Omental fat pad (tissue), 3 donors: ENCODE measurements at regions not wholly inside any gene's neighbourhood (a gene's known extent, or its start where the extent isn't known, plus 50 kb on each side); places are given as distances from the start of the nearest gene placed in this dataset.
A peak's percentile ranks its signal among the peaks of the same experiment; 100 is the strongest.
"Not testable (repeated sequence)": the region's sequence is repeated elsewhere in the genome, so short reads cannot be mapped to it uniquely, and the experiment has no call there.

Source experiments
- ATAC-seq: fragments of 150-250 bp; one replicate; pipeline ENCODE4 v1.9.1; 2016; ENCODE audit warnings: mild to moderate bottlenecking, moderate library complexity; ENCODE audit not compliant: low FRiP score
- DNase-seq: peaks from one replicate; pipeline ENCODE4 v3.0.0-alpha.2; 2019; ENCODE audit warnings: low spot score
- CTCF ChIP-seq, 3 donors: fragments of 450-650 bp; IDR thresholded peaks; one replicate each; pipeline ENCODE4 v1.5.1; 2016 to 2017; ENCODE audit warnings: antibody characterized with exemption in 3 of 3, mild to moderate bottlenecking in 3 of 3, moderate library complexity in 2 of 3

- TF ChIP-seq CTCF (IDR thresholded peaks at IDR 0.05) = no peak
- DNase-seq (no peak), ATAC-seq (no peak)
Observed at GRCh38 chr18:45342166-45342565, 273.1 kb upstream of the SLC14A2 start.

- ATAC-seq (no peak), DNase-seq (no peak)
- TF ChIP-seq CTCF (IDR thresholded peaks at IDR 0.05) = no peak
Observed at GRCh38 chr18:45342653-45343052, 272.6 kb upstream of the SLC14A2 start.

GRCh38 chr18:45343365-45343764, 271.9 kb upstream of the SLC14A2 start:
- ATAC-seq = no peak
- TF ChIP-seq CTCF (IDR thresholded peaks at IDR 0.05) = no peak
- DNase-seq = no peak

- not testable (repeated sequence) for ATAC-seq, DNase-seq
Observed at GRCh38 chr18:45344680-45345079, 270.6 kb upstream of the SLC14A2 start.

- DNase-seq (no peak), ATAC-seq (peak; percentile 25)
- TF ChIP-seq CTCF (IDR thresholded peaks at IDR 0.05) = no peak
Observed at GRCh38 chr18:45349019-45349418, 266.3 kb upstream of the SLC14A2 start.

GRCh38 chr18:45349467-45349866, 265.8 kb upstream of the SLC14A2 start:
- TF ChIP-seq CTCF (IDR thresholded peaks at IDR 0.05) = no peak
- DNase-seq (no peak), ATAC-seq (no peak)

- TF ChIP-seq CTCF (IDR thresholded peaks at IDR 0.05) = no peak
- DNase-seq (no peak), ATAC-seq (no peak)
Observed at GRCh38 chr18:45350404-45351156, 264.7 kb upstream of the SLC14A2 start.
